Pancreas (tissue), 10 donors: ENCODE measurements at regions not wholly inside any gene's neighbourhood (a gene's known extent, or its start where the extent isn't known, plus 50 kb on each side); places are given as distances from the start of the nearest gene placed in this dataset.

Source experiments
- ATAC-seq, 4 donors: fragments of 200-7000 bp; cut with Tn5 transposase; one replicate each; pipeline versions ENCODE4 v1.8.0 to v1.9.1; 2020; ENCODE audit warnings: mild to moderate bottlenecking in 4 of 4, moderate library complexity in 4 of 4
- DNase-seq, 6 donors: peaks; one replicate each; pipeline ENCODE4 v3.0.0-alpha.2; 2020
- FAIRE-seq: peaks from 2 replicates; lab custom pipeline; 2012; peaks lifted over from hg19 to GRCh38; lab: Jason Lieb, UNC
- H3K27ac ChIP-seq, 4 donors: fragments of 200-600 bp; sonication (generic); 1 replicate in 3 of 4; 2 replicates in 1 of 4; pipeline versions ENCODE4 v1.5.0 to v1.8.0; 2020
- H3K27me3 ChIP-seq, 4 donors: fragments of 200-600 bp; one replicate each; pipeline ENCODE4 v1.8.0; 2021
- H3K36me3 ChIP-seq, 3 donors: fragments of 200-600 bp; sonication (generic) in 1 of 3; one replicate each; pipeline versions ENCODE4 v1.5.0 to v1.8.0; 2020 to 2021
- H3K4me1 ChIP-seq, 3 donors: fragments of 200-600 bp; one replicate each; pipeline ENCODE4 v1.8.0; 2021
- H3K4me3 ChIP-seq, 4 donors: fragments of 200-600 bp; sonication (generic) in 2 of 4; one replicate each; pipeline versions ENCODE4 v1.5.0 to v1.8.0; 2020 to 2021
- H3K9me3 ChIP-seq, 4 donors: fragments of 200-600 bp; one replicate each; pipeline ENCODE4 v1.8.0; 2021
- WGBS, 2 donors: extraction: QIAGEN DNeasy Blood & Tissue Kit; methylation state at CpG; one replicate each; pipeline ENCODE4 v1.1.7; 2013; 5-methylcytosine and 5-hydroxymethylcytosine counted together
- intact Hi-C, 3 donors: fragments of 100-400 bp; cut with DNase I; formaldehyde crosslinking; loops; one replicate each; pipeline versions ENCODE4 v1.11.1 to v1.14.2; 2022
- TF ChIP-seq, protein P1 (sequence below), 4 donors: fragments of 200-600 bp; sonication (generic) in 3 of 4; IDR thresholded peaks; one replicate each; pipeline versions ENCODE4 v1.5.0 to v1.8.0; 2021; ENCODE audit warnings: antibody characterized with exemption in 4 of 4
- donor health status: healthy with polysubstance abuse.
- donor health status: DM: no; HTN: no; CAD: no; lungs with moderate emphysema.
- donor health status: DM: no; HTN: no; CAD: no.
- donor health status: control.
- donor health status: control.
- donor health status: Bipolar disorder and iron deficiency.
- donor health status: DM: yes; HTN: yes; CAD: no.
- donor health status: DM: no; HTN: no; CAD: no.
- donor health status: DM: no; HTN: no; CAD: no.
- donor health status: DM: yes; HTN: yes; CAD: no.

DNA sequence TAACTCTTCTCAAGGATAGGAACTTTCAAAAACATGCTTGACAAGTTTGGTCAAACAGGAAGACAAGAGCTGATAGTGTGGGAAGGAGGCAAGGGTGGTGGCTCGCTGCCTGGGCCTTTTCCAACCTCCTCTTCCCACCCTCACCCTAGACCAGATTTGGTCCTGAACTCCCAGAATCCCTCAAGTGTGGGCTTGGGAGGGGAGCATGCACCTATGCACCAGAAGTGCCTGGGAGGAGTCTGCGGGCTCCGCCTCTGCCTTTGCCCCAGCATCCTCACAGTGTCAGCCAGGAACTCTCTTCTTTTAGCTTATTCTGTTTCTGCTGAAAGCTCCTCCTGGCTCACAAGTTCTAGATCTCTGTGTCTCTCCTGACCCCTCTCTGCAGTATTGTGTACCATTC is 126.2 kb upstream of the MRPS22 start:
- H3K27ac ChIP-seq: no peak overlapping the region
- intact Hi-C loops: no loop called here
- H3K9me3 ChIP-seq: no peaks in the 10 kb centered on the region
- no peaks in the 10 kb centered on the region for H3K27me3 ChIP-seq
- H3K36me3 ChIP-seq: no peaks in the 10 kb centered on the region
- no peaks in the 10 kb centered on the region for H3K4me1 ChIP-seq
- WGBS, 2 donors: 81% methylated on average over 3 of the region's 3 CpGs
- FAIRE-seq (no peak), ATAC-seq (no peak), DNase-seq (no peak)
- TF ChIP-seq, protein P1, sequence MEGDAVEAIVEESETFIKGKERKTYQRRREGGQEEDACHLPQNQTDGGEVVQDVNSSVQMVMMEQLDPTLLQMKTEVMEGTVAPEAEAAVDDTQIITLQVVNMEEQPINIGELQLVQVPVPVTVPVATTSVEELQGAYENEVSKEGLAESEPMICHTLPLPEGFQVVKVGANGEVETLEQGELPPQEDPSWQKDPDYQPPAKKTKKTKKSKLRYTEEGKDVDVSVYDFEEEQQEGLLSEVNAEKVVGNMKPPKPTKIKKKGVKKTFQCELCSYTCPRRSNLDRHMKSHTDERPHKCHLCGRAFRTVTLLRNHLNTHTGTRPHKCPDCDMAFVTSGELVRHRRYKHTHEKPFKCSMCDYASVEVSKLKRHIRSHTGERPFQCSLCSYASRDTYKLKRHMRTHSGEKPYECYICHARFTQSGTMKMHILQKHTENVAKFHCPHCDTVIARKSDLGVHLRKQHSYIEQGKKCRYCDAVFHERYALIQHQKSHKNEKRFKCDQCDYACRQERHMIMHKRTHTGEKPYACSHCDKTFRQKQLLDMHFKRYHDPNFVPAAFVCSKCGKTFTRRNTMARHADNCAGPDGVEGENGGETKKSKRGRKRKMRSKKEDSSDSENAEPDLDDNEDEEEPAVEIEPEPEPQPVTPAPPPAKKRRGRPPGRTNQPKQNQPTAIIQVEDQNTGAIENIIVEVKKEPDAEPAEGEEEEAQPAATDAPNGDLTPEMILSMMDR (IDR thresholded peaks at IDR 0.05): no peak
- H3K4me3 ChIP-seq: no peak overlapping the region

GRCh38 chr3:139218046-139218445 is 125.8 kb upstream of the MRPS22 start:
- TF ChIP-seq, protein P1 (IDR thresholded peaks at IDR 0.05): no peak
- intact Hi-C loops: no loop called here
- Histone ChIP-seq H3K36me3 (no peaks in the 10 kb centered on the region), H3K27me3 (no peaks in the 10 kb centered on the region), H3K4me1 (no peaks in the 10 kb centered on the region), H3K4me3 (no peak overlapping the region), H3K27ac (no peak overlapping the region), H3K9me3 (no peaks in the 10 kb centered on the region)
- no peak for FAIRE-seq
- DNase-seq: no peak
- 97 to 99% methylated on average over 2 of the region's 2 CpGs for WGBS, 2 donors
- ATAC-seq: no peak

GRCh38 chr3:139219463-139219862 is 124.4 kb upstream of the MRPS22 start:
- Histone ChIP-seq H3K4me3 (no peak overlapping the region), H3K36me3 (no peaks in the 10 kb centered on the region), H3K9me3 (no peaks in the 10 kb centered on the region), H3K4me1 (no peaks in the 10 kb centered on the region), H3K27ac (no peak overlapping the region), H3K27me3 (no peaks in the 10 kb centered on the region)
- TF ChIP-seq, protein P1 (IDR thresholded peaks at IDR 0.05): no peak
- no peak for FAIRE-seq
- no peak for ATAC-seq
- 94 to 95% methylated on average over 4 of the region's 4 CpGs for WGBS, 2 donors
- intact Hi-C loops: no loop called here
- DNase-seq: no peak

GRCh38 chr3:139222100-139222657 is 121.6 kb upstream of the MRPS22 start:
- H3K4me3 ChIP-seq: no peak overlapping the region
- no peaks in the 10 kb centered on the region for H3K27me3 ChIP-seq
- H3K4me1 ChIP-seq: peaks cover 10 to 11% (median 10%) of the 10 kb centered on the region in 3 donors
- no peak for FAIRE-seq
- TF ChIP-seq, protein P1 (IDR thresholded peaks at IDR 0.05): no peak
- 80 to 82% methylated on average over 8 of the region's 8 CpGs for WGBS, 2 donors
- no peak for DNase-seq
- no peak overlapping the region for H3K27ac ChIP-seq
- H3K9me3 ChIP-seq: no peaks in the 10 kb centered on the region
- no peaks in the 10 kb centered on the region for H3K36me3 ChIP-seq
- ATAC-seq: no peak
- intact Hi-C loops: no loop called here

DNA sequence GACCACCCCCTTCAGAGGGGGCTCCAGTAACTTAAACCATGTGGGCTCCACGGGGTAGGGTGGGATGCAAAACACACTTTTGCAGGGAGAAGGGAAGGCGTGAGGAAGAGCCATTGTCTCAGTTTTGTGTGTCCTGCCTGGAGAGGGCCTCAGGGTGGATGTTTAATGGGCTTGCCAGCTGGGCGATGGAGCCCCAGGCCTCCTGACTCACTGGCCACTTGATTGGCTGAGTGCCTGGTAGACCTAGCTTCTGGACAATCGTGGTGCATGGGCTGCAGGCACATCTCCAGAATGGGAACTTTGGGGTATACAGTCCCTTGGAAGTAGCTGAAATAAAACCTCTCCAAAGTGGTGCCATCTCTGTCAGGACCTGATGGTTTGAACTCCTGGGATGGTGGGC is 118.3 kb upstream of the MRPS22 start:
- ATAC-seq (no peak), DNase-seq (no peak), FAIRE-seq (no peak)
- TF ChIP-seq, protein P1 (IDR thresholded peaks at IDR 0.05): no peak
- Histone ChIP-seq H3K9me3 (no peaks in the 10 kb centered on the region), H3K27me3 (no peaks in the 10 kb centered on the region), H3K27ac (peak overlapping the region in 1 of 4 donors; percentile 68), H3K4me1 (peaks cover 19 to 22% (median 20%) of the 10 kb centered on the region in 3 donors), H3K4me3 (no peak overlapping the region), H3K36me3 (no peaks in the 10 kb centered on the region)
- intact Hi-C loops: no loop called here
- WGBS, 2 donors: 77 to 80% methylated on average over 4 of the region's 4 CpGs
